Prostate gland (tissue), 2 donors: ENCODE measurements at regions not wholly inside any gene's neighbourhood (a gene's known extent, or its start where the extent isn't known, plus 50 kb on each side); places are given as distances from the start of the nearest gene placed in this dataset.

Source experiments
- CTCF ChIP-seq, 4 experiments: fragments of 200-600 bp in 2 of 4; fragments of 450-650 bp in 2 of 4; sonication (generic) in 2 of 4; IDR thresholded peaks; 1 replicate in 3 of 4; 2 replicates in 1 of 4; pipeline ENCODE4 v1.5.1; 2016 to 2019; ENCODE audit warnings: antibody characterized with exemption in 4 of 4, mild to moderate bottlenecking in 2 of 4, moderate library complexity in 2 of 4
- POLR2A ChIP-seq: fragments of 450-650 bp; IDR thresholded peaks from one replicate; pipeline ENCODE4 v1.6.1; 2016; ENCODE audit warnings: antibody characterized with exemption, mild to moderate bottlenecking

- TF ChIP-seq CTCF (IDR thresholded peaks at IDR 0.05): no peak
- no peak for TF ChIP-seq POLR2A
Observed at GRCh38 chrX:8927701-8928100, 106.2 kb downstream of the FAM9B start.
